Activated CD8-positive, alpha-beta memory T cell treated with anti-CD3 and anti-CD28 coated beads, Interleukin-2, amount 50 U/mL, for 24 hours (primary cell): ENCODE measurements at regions not wholly inside any gene's neighbourhood (a gene's known extent, or its start where the extent isn't known, plus 50 kb on each side); places are given as distances from the start of the nearest gene placed in this dataset.
"Not testable (repeated sequence)": the region's sequence is repeated elsewhere in the genome, so short reads cannot be mapped to it uniquely, and the experiment has no call there.

Experiments
- DNase-seq: peaks from one replicate; pipeline ENCODE4 v3.0.0-alpha.2; 2020; ENCODE audit errors: extremely low read depth

DNA sequence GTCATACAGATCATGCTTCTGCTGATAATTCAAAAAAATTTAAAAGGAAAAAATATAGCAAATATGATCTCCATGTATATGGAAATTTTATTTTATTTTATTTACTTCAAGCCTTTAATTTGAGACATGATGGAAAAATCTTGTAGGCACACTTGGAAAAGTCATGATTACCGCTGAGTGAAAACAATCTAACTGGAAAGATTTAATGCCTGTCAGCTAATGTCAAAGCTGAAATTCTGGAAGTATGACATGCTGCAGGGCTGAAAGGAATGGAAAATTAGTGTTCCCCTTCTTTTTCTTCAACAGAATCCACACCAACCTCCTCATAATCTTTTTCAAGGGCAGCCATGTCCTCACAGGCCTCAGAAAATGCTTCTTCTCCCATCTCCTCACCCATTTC is 58.2 kb downstream of the RPRM start:
- DNase-seq: no peak

DNA sequence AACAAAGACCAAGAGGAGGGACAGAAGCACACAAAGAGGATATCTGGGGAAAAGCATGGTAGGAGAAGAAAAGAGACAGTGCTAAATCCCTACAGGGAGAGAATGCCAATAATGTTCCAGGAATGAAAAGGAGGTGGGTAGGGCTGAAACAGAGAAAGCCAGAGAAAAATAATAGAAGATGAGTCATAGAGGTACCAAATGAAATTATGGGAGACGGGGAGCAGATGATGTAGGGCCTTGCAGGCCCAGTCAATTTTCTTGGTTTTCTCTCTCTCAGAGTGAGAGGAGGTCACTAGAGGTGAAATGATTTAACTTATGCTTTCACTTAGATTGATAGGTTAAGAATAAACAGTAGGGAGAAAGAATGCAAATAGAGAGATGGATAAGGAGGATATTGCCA is 61.5 kb downstream of the RPRM start:
- DNase-seq: no peak

DNA sequence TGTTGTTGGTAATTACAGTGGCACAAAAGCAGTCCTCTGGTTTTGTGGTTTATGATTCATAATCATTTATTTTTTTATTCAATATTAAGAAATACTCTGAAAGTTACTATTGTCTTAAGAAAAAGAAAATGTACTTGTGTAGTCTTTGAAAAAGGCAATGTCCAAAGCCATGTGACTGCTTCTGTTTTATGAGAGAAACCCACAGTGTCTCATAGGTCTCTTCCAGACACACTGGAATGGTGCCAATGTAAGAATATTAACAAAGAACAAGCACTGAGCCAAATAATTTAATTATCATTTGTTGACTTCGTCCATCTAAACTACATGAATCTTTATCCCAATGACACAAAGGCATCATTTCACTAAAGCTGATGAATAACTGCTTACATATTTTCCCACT is 62.5 kb downstream of the RPRM start:
- DNase-seq: no peak

DNA sequence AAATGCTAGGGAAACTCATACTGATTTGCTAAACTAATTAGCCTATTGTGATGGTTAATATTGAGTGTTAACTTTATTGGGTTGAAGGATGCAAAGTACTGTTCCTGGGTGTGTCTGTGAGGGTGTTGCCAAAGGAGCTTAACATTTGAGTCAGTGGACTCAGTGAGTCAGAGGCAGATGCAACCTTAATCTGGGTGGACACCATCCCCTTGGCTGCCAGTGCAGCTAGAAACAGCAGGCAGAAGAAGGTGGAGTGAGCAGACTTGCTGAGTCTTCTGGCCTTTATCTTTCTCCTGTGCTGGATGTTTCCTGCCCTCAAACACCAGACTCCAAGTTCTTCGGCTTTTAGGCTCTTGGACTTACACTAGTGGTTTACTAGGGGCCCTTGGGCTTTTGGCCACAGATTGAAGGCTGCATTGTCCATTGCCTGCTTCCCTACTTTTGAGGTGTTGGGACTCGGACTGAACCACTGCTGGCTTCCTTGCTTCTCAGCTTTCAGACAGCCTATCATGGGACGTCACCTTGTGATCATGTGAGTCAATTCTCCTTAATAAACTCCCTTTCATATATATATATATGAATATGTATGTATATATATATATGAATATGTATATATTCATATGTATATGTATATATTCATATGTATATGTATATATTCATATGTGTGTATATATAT is 69.7 kb downstream of the RPRM start:
- DNase-seq: no peak

DNA sequence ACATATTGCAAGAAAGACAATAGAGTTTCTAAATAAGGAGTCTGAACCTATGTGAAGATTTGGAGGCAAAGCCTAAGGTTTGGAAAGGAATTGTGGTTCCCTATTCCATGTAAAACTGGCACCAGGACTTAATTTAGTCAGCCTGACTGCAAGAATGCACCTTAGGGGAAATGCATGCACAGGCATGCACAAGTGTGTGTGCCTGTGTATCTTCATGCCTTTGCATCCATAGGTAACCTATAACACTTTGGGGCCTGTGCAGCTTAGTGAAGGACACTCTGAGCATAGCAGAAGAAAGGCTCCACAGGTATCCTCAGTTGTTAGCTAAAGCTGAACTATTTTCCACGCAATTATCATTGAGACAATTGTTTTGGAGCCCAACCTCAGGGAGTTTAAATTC is 73.4 kb downstream of the RPRM start:
- no peak for DNase-seq

DNA sequence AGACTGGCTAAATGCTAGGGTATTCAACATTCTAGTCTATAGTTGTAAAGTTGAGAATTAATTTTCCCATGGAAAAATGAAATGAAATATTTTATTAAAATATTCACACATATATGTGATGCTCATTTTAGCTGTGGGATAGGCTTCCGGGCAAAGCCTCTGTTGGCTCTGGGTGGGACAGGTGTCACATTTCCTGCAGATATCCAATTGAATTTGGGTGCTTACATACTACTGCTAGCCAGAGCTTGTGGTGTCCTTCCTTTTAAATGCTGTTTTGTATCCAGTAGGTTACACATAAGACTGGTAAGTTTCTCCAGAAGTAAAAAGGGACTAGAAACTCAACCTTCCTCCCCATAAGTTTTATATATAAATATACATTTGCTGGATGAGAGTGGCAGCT is 73.8 kb downstream of the RPRM start:
- no peak for DNase-seq

DNA sequence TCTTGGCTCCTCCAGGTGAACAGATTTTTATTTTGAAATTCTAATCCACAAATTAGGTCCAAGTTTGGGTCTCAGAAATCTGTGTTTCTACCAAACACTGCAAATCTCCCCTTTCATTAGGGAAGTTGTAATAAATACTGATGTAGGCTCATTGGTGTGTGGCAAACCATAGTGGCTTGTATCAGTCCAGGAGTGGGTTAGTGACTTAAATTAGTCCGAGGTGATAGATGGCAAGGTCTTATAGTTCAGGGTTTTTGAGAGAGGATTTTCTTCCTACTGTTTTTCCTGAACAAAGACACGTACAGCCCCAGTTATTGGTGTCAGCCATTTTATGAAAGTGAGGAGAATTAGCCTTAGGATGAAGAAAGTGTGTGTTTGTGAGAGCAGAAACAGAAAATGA is 74.6 kb downstream of the RPRM start:
- DNase-seq: no peak

DNA sequence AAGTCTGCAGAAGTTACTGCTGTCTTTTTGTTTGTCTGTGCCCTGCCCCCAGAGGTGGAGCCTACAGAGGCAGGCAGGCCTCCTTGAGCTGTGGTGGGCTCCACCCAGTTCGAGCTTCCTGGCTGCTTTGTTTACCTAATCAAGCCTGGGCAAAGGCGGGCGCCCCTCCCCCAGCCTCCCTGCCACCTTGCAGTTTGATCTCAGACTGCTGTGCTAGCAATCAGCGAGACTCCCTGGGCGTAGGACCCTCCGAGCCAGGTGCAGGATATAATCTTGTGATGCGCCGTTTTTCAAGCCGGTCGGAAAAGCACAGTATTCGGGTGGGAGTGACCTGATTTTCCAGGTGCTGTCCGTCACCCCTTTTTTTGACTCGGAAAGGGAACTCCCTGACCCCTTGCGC is 75.2 kb downstream of the RPRM start:
- DNase-seq: not testable (repeated sequence)

DNA sequence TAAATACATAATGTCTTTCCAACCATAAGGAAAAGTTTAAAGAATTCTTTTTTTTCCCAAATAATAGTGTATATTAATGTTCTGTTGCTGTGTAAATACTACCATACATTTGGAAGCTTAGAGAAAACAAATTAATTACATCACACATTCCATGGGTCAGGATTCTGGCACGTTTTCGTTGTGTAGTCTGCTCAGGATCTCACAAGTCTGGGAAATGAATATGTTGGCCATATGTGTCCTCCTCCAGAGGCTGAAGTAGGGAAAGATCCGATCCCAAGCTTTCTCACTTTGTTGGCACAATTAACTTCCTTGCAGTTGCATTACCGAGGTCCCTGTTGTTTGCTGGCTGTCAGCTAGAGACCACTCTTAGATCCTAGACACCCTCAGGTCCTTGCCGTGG is 83.9 kb downstream of the RPRM start:
- DNase-seq: no peak

DNA sequence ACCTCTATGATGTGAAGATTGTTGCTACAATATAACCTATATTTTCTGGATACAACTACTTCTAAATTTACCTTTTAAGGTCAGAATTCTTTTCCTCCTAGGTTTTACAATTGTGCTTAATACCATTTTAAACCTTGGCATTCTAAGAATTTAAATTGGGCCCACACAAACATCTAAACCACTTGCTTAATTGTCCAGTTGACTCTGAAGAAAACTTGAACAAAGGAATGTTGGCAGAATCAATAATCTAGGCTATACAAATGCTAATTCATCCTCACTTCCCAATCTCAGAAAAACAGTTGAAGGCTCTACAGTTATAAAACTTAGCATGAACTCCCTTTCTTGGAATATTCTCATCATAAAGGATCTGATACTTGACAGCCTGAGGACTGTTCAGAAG is 84.3 kb downstream of the RPRM start:
- no peak for DNase-seq

DNA sequence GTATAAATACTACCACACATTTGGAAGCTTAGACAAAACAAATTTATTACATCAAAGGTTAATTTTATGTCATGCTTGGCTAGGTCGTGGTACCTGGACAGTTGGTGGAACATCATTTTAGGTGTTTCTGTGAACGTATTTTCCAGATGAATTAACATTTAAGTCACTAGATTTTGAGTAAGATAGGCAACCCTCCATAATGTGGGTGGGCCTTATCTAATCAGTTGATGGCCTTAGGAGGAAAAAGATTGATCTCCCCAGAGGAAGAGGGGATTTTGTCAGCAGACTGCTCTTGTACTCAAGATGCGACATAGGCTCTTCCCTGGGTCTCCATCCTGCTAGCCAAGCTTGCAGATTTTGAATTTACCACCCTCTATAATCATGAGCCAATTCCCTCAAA is 85.0 kb downstream of the RPRM start:
- DNase-seq: no peak

DNA sequence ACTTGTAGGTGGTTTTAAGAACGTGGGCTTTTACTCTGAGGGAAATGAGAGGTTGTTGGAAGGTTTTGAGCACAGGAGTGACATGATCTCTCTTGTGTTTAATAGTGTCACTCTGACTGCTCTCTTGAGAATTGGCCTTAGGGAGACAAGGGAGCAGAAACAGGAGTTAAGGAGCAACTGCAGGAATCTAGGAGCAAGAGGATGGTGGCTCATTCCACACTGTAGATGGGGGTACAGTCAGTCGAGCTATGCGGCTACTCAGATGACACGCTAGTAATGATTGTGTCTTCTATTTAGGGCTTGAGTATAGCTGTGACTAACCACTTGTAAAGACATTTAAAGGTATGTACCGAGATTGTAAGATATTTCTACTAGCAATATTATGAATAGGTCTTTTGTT is 87.4 kb downstream of the RPRM start:
- DNase-seq: no peak

DNA sequence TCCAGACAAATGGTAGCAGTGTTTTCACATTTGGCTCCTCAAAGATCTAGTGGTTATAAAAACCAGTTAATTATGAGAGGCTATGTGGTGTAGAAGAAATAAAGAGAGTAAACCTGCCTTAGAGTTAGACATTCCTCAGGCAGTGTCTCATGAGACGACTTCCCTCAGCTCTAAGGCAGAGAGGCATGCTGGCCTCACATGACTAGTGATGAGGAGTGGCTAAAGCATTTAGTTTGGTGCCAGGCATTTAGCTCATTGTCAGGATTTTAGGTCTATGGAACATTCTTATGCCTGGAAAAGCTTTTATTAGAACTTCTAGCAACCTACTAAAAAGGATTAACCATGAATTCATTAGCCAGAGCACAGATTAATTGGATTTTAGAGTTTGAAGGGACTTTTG is 90.3 kb downstream of the RPRM start:
- DNase-seq: no peak

DNA sequence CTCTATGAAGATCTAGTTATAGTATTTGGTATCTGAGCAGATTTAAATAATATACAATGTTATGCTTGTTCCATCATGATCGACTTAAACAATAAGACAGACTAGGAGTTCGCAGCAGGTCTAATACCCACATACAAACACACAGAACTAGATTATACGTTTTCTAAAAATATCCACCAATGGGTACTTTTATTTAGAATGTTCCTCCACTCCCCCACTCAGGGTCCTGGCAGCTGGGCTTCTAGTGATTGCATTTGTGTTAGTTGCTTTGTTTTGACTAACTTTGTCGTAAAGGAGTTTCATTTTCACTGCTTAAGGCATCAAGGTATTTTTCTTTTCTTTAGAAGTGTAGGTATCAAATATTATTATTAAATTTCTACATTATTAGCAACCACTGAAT is 91.4 kb downstream of the RPRM start:
- DNase-seq: no peak

DNA sequence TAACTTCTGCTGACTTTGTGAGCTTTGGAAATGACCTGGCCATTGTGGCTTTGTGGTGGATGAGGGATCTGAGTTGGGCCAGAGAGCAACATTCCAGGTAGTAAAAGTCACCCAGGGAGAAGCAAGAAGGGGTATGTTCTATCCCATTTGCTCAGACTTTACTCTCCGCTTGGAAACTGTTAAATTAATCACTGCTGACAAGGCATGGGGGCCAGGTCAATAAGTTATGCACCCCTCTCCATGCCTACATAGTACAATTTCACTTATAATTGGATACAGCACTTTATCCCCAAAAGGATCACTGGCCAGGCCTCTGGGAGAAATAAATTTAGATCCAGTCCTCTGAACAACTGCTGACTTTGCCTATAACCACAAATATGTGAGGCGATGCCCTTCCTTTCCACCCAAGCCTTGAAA is 92.1 kb downstream of the RPRM start:
- DNase-seq: no peak

DNA sequence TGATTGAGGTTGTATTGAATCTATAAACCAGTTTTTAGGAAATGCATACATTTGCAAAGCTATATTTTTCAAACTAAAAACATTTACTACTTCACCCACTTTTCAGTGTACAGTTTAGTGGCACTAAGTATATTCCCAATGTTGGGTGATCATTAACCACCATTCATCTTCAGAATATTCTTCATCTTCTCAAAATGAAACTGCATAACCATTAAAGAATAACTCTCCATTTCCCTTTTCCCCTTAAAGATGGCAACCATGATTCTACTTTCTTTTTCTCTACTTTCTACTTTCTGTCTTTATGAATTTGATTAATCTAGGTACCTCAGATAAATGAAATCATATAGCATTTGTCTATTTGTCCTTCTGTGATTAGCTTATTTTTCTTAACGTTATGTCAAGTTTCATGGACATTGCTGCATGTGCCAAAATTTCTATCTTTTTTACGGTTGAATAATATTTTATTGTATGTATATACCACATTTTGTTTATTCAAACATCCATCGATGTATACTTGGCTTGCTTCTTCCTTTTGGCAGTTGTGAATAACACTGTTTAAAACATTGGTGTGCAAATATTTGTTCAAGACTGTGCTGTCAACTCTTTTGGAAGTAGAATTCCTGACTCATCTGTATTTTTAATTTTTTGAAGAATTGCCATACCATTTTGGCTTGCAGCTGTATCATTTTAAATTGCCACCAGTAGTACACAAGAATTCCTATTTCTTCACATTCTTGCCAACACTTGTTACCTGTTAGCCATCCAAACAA is 104.9 kb downstream of the RPRM start:
- DNase-seq: no peak

DNA sequence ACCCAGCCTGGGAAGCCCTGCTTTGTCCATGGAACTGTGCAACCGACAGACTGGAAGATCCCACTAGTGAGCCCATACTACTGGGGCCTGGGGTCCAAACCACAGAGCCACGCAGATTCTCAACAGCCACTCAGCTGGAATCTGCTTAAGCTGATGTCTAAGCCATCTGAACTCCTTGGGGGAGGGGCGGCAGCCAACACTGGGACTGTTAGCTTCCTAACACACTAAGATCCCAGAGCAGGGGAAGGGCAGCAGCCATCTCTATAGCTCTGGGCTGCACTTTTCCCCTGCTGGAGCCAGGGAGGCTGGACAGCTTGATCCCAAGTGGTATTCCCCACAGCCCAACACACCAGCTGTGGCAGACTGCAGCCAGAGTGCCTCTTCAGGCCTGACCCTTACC is 118.3 kb downstream of the RPRM start:
- DNase-seq: no peak

DNA sequence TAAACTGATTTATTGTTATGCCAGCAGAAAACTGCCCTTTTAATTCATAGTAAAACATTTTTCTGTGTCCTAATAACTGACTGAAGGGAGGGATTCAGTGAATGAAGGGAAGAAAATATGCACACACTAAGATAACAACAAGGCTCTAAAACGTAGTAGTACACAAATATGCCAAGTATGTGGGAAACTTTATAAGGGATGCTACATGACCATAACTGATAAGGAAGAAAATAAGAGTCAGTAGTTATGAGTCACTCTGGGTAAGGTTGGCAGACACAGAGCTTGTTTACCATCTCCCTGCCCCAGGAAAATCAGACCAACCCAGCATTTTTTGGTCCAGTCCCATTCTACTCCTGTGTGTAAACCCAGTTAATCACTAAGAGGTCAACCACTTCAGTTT is 124.2 kb downstream of the RPRM start:
- no peak for DNase-seq

DNA sequence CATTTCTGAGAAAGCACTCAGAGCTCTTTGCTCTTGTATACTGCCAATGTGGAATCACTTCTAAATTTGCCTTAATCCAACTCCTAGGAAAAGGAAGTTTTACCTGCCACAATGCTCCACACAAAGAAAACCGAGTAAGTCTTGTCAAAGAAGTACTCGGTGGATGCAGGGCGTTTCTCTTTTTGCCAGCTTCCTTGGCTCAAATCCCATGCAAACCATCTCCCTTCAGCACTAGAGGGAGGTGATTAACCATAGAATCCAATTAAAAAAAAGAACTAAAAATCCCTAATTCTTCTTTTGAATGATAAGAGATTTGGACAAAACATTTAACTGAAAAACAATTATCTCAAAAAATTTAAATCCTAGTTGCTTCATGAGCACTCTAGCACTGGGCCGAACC is 129.0 kb downstream of the RPRM start:
- DNase-seq: no peak

DNA sequence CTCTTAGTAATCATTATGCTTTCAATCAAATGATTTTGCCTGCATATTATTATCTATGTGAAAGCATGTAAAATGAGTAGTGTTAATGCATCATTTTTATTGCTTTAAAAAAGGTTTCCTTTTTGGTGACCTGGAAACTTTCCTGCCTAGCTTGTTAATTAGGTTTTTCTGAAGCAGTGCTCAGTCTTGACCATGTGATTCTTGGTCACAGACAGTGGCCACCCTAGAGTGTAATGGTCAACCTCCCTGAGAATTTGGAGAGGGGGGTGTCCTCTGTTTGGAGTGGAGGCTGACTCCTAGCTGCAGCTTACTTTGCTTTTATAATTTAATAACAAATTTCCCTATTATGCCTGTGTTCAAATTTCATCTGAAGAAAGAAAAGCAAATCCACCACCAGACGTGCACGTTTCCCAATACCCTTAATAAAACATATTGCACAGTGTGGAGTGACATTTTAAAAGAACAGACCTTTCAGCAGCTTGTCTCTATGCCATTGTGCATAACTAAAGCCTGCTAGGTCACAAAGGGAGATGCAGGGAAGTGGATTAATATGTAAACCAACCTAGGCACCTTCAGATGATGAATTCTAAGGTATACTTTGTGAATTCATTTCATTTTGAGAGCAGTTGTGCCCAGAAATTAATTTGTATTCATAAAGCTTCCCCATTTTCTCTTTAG is 130.6 kb downstream of the RPRM start:
- no peak for DNase-seq

DNA sequence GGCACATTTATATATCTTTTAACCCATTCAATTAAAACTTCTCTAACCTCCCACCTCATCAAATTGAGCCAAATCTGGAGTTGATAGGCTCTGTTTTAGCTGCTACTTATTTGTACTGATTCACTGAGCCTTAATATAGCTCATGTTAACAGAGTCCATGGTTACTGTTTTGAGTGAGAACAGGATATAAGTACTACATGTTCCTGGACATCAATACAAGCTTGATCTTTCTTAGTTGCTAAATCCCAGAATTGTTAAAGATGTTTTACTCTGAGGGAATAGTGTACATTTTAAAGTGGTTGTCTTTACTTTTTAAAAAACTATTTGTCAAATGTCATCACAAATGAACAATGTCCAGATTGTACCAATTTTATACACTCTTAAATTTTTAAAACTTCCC is 157.7 kb downstream of the RPRM start:
- DNase-seq: no peak

DNA sequence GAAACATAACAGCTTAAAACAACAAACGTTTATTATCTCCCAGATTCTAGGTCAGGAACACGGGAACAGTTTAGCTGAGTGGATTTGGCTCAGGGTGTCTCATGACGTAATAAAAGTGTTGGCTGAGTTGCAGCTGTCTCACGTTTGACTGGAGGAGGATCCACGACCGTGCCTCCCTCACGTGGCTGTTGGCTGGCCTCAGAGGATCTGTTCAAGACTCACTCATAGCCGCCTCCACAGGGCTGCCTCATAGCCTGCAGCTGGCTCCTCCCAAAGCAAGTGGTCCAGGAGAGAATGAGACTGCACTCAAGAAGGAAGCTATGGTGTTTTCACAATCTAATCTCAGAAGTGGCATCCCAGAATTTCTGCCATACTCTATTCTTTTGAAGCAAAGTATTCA is 167.1 kb downstream of the RPRM start:
- no peak for DNase-seq

DNA sequence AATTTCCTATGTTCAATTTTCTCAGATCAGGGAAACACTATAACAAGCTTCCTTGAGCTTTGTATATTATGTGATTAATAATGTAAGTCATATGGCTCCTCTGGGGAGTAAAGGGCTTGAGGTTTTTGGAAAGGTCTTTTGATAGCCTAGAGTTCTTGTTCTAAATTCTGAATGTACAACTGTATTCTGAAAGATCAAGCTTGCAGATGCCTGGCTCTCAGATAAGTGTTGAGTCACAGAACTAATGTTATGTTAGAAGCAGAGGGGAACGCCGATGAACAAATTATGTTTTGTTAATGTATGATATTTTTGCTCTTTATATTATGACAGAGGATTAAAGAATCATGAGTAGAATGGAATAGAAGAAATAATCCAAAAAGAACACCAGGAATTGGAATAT is 170.1 kb downstream of the RPRM start:
- no peak for DNase-seq
